SK-N-SH (cell line): ENCODE measurements at regions not wholly inside any gene's neighbourhood (a gene's known extent, or its start where the extent isn't known, plus 50 kb on each side); places are given as distances from the start of the nearest gene placed in this dataset.
A peak's percentile ranks its signal among the peaks of the same experiment; 100 is the strongest.

ENCODE experiments used
- CTCF ChIA-PET: fragments of 300-600, 350-600 bp; formaldehyde crosslinking; extraction: SDS; loops from one replicate; lab custom pipeline; 2021; lab: Yijun Ruan, JAX
- POLR2A ChIA-PET: fragments of 350-600 bp; sonication (Branson Sonifier 250); formaldehyde crosslinking; extraction: SDS; loops from one replicate; lab custom pipeline; 2020; ENCODE audit warnings: antibody characterized with exemption, inconsistent platforms; lab: Yijun Ruan, JAX
- DNase-seq: peaks from one replicate; pipeline ENCODE4 v3.0.0; 2012
- H2AFZ ChIP-seq: fragments of 200-600 bp; sonication (generic); 2 replicates; pipeline ENCODE4 v1.8.1; 2016; ENCODE audit warnings: antibody characterized with exemption, mild to moderate bottlenecking, low read depth
- H3F3A ChIP-seq: fragments of 200-600 bp; sonication (generic); replicated peaks from 2 replicates; pipeline ENCODE3; 2016; ENCODE audit warnings: antibody characterized with exemption, mild to moderate bottlenecking; ENCODE audit not compliant: insufficient read depth
- H3K27ac ChIP-seq, 2 experiments: fragments of 200-500 bp in 1 of 2; fragments of 200-600 bp in 1 of 2; sonication (Bioruptor generic) in 1 of 2; sonication (generic), shearing (Covaris generic) in 1 of 2; 2 replicates each; pipeline versions ENCODE4 v1.5.1 to v1.6.1; 2014 to 2016; ENCODE audit warnings: low read depth in 2 of 2, inconsistent platforms in 1 of 2, low read length in 1 of 2, mild to moderate bottlenecking in 1 of 2, mixed read lengths in 1 of 2
- H3K27me3 ChIP-seq: fragments of 200-600 bp; sonication (generic), shearing (Covaris generic); 2 replicates; pipeline ENCODE4 v1.6.1; 2016; ENCODE audit warnings: mixed run types; ENCODE audit not compliant: insufficient read depth
- H3K36me3 ChIP-seq, 2 experiments: fragments of 200-500 bp in 1 of 2; fragments of 200-600 bp in 1 of 2; sonication (Bioruptor generic) in 1 of 2; sonication (generic) in 1 of 2; replicated peaks in 1 of 2; 2 replicates each; pipeline versions ENCODE3 to v1.5.1; 2014 to 2016; ENCODE audit warnings: low read length in 1 of 2, mild to moderate bottlenecking in 1 of 2; ENCODE audit not compliant: insufficient read depth in 2 of 2, control insufficient read depth in 1 of 2
- H3K4me1 ChIP-seq, 2 experiments: fragments of 200-500 bp in 1 of 2; fragments of 200-600 bp in 1 of 2; sonication (Bioruptor generic) in 1 of 2; sonication (generic), shearing (Covaris generic) in 1 of 2; 2 replicates each; pipeline versions ENCODE4 v1.5.1 to v1.6.1; 2014 to 2016; ENCODE audit warnings: low read depth in 1 of 2, low read length in 1 of 2, mixed run types in 1 of 2; ENCODE audit not compliant: insufficient read depth in 2 of 2, control insufficient read depth in 1 of 2
- H3K4me2 ChIP-seq: fragments of 200-600 bp; sonication (generic), shearing (Covaris generic); 2 replicates; pipeline ENCODE4 v1.6.1; 2017; ENCODE audit warnings: mixed run types
- H3K4me3 ChIP-seq, 2 experiments: fragments of 200-500 bp in 1 of 2; fragments of 200-600 bp in 1 of 2; sonication (Bioruptor generic) in 1 of 2; sonication (generic), shearing (Covaris generic) in 1 of 2; 2 replicates each; pipeline versions ENCODE4 v1.5.1 to v1.8.1; 2014 to 2016; ENCODE audit warnings: low read depth in 2 of 2, inconsistent platforms in 1 of 2, low read length in 1 of 2, mild to moderate bottlenecking in 1 of 2, mixed read lengths in 1 of 2, moderate library complexity in 1 of 2
- H3K79me2 ChIP-seq: fragments of 200-600 bp; sonication (generic); 2 replicates; pipeline ENCODE4 v1.8.1; 2017; ENCODE audit warnings: mild to moderate bottlenecking; ENCODE audit not compliant: insufficient read depth
- H3K9ac ChIP-seq: fragments of 200-600 bp; sonication (generic); 2 replicates; pipeline ENCODE4 v1.6.1; 2017; ENCODE audit warnings: mixed run types
- H3K9me2 ChIP-seq: fragments of 200-600 bp; sonication (generic); 2 replicates; pipeline ENCODE4 v1.6.1; 2017; ENCODE audit warnings: mixed run types
- H3K9me3 ChIP-seq: fragments of 200-600 bp; sonication (generic); 2 replicates; pipeline ENCODE4 v1.6.1; 2017; ENCODE audit warnings: mixed run types, mild to moderate bottlenecking, moderate library complexity
- H4K20me1 ChIP-seq: fragments of 200-600 bp; sonication (generic); 2 replicates; pipeline ENCODE4 v1.6.1; 2017; ENCODE audit warnings: mild to moderate bottlenecking, mixed run types; ENCODE audit not compliant: insufficient read depth
- ELF1 ChIP-seq: IDR thresholded peaks from 2 replicates; pipeline ENCODE4 v1.4.0; 2012
- FOXJ3 ChIP-seq: sonication (generic); formaldehyde crosslinking; IDR thresholded peaks from 2 replicates; pipeline ENCODE4 v1.5.1; 2020; ENCODE audit warnings: mild to moderate bottlenecking, missing genetic modification reagents
- FOXM1 ChIP-seq: IDR thresholded peaks from 2 replicates; pipeline ENCODE4 v1.4.0; 2012; ENCODE audit warnings: low read depth, mild to moderate bottlenecking
- GABPA ChIP-seq: IDR thresholded peaks from 2 replicates; pipeline ENCODE4 v1.4.0; 2012; ENCODE audit warnings: low read depth, mild to moderate bottlenecking
- IRF3 ChIP-seq: fragments of 150-350 bp; IDR thresholded peaks from 2 replicates; pipeline ENCODE4 v1.6.1; 2016; ENCODE audit warnings: mild to moderate bottlenecking, low read depth, low read length
- JUND ChIP-seq: IDR thresholded peaks from 2 replicates; pipeline ENCODE4 v1.4.0; 2012
- MEF2A ChIP-seq: IDR thresholded peaks from 2 replicates; pipeline ENCODE4 v1.4.0; 2012; ENCODE audit warnings: low read depth, borderline replicate concordance
- MXI1 ChIP-seq: IDR thresholded peaks from 2 replicates; pipeline ENCODE4 v1.6.1; 2012; ENCODE audit warnings: mild to moderate bottlenecking, low read depth, low read length, improper control_type of control experiment
- NRF1 ChIP-seq: IDR thresholded peaks from 2 replicates; pipeline ENCODE4 v1.6.1; 2012; ENCODE audit warnings: low read depth, mild to moderate bottlenecking, low read length
- PBX3 ChIP-seq: IDR thresholded peaks from 2 replicates; pipeline ENCODE4; 2012
- POLR2AphosphoS5 ChIP-seq: IDR thresholded peaks from 2 replicates; pipeline ENCODE4 v1.6.1; 2012; ENCODE audit warnings: low read depth, low read length
- RAD21 ChIP-seq: IDR thresholded peaks from 2 replicates; pipeline ENCODE4 v1.6.1; 2012; ENCODE audit warnings: mild to moderate bottlenecking, low read length
- RFX5 ChIP-seq: IDR thresholded peaks from 2 replicates; pipeline ENCODE4 v1.6.1; 2012; ENCODE audit warnings: mild to moderate bottlenecking, improper control_type of control experiment, low read length
- TAF1 ChIP-seq: IDR thresholded peaks from 2 replicates; pipeline ENCODE4 v1.6.1; 2012; ENCODE audit warnings: low read depth, mild to moderate bottlenecking, low read length, moderate library complexity, borderline replicate concordance
- TCF12 ChIP-seq: IDR thresholded peaks from 2 replicates; pipeline ENCODE4 v1.4.0; 2012
- TEAD4 ChIP-seq: IDR thresholded peaks from 2 replicates; pipeline ENCODE4 v1.4.0; 2012; ENCODE audit warnings: mild to moderate bottlenecking, borderline replicate concordance; ENCODE audit not compliant: insufficient read depth
- ZBTB33 ChIP-seq: IDR thresholded peaks from 2 replicates; pipeline ENCODE4 v1.4.0; 2012; ENCODE audit warnings: low read depth, borderline replicate concordance
- WGBS: methylation state at CpG from one replicate; pipeline ENCODE4 v1.1.6; 2017; ENCODE audit warnings: low lambda C conversion rate; 5-methylcytosine and 5-hydroxymethylcytosine counted together
- TF ChIP-seq, protein P1 (sequence below): IDR thresholded peaks from 2 replicates; pipeline ENCODE4 v1.4.0; 2012; ENCODE audit warnings: low read depth, borderline replicate concordance

DNA sequence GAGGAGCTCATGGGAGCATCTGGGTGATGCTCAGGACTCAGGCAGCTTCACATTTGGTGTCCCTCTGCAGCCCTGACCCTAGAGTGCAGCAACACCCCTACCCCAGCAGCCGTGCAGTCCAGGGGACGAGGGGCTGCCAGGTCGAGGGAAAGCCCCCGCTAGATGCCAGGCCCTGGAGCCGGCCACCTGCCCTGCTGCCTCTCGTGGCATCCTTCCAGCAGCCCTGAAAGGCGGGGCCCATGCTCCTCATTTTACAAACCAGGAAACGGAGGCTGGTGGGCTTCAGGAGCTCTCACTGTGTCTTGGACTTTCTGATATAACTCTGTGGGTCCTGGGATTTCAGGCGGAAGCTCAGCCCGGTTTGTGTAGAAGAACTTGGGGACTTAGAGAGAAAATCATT lies 120.5 kb upstream of the WNT4 start:
- CTCF ChIA-PET: interaction anchor here (0.6 to 7.7 kb wide), 2 partner anchors 14 to 54 kb away, joined by 3 to 78 read pairs; no protein-coding TSS in a partner anchor
- Histone ChIP-seq H3K36me3 (no peaks in the 10 kb centered on the region), H2AFZ (no peak overlapping the region), H3K4me2 (no peak overlapping the region), H3K27ac (peak overlapping the region in 1 of 2 experiments; percentile 70; a peak in 2 of 4 replicates), H3K4me3 (no peak overlapping the region), H3F3A (no peaks in the 10 kb centered on the region), H3K79me2 (no peaks in the 10 kb centered on the region), H3K9ac (no peak overlapping the region), H3K9me2 (no peaks in the 10 kb centered on the region), H4K20me1 (no peaks in the 10 kb centered on the region)
- no peak for DNase-seq
- no peak for TF ChIP-seq IRF3
- TF ChIP-seq RAD21: no peak
- no peak for TF ChIP-seq RFX5
- no peak for TF ChIP-seq JUND
- TF ChIP-seq PBX3: no peak
- no peak for TF ChIP-seq FOXM1
- TF ChIP-seq TAF1: no peak
- TF ChIP-seq POLR2AphosphoS5: no peak
- TF ChIP-seq TEAD4: no peak
- TF ChIP-seq NRF1: no peak
- TF ChIP-seq MEF2A: no peak
- TF ChIP-seq ZBTB33: no peak
- no peak for TF ChIP-seq TCF12
- TF ChIP-seq ELF1: no peak
- no peak for TF ChIP-seq MXI1
- TF ChIP-seq, protein P1, sequence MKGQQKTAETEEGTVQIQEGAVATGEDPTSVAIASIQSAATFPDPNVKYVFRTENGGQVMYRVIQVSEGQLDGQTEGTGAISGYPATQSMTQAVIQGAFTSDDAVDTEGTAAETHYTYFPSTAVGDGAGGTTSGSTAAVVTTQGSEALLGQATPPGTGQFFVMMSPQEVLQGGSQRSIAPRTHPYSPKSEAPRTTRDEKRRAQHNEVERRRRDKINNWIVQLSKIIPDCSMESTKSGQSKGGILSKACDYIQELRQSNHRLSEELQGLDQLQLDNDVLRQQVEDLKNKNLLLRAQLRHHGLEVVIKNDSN: no peak
- no peak for TF ChIP-seq FOXJ3
- no peak for TF ChIP-seq GABPA
- TF ChIP-seq, all 33 proteins: peak for 0
- WGBS: 85% methylated on average over 4 of the region's 10 CpGs
- peaks cover 7% of the 10 kb centered on the region; the same call in 1 of the 2 replicates for H3K27me3 ChIP-seq
- no peaks in the 10 kb centered on the region for H3K9me3 ChIP-seq
- peaks cover 0 to 27% of the 10 kb centered on the region in 2 experiments; a peak in 1 of 4 replicates for H3K4me1 ChIP-seq
- POLR2A ChIA-PET: interaction anchor here (0.6 kb wide), 1 partner anchor 87 kb away, joined by 3 read pairs; no protein-coding TSS in a partner anchor
